ENCODE measurements at regions not wholly inside any gene's neighbourhood (a gene's known extent, or its start where the extent isn't known, plus 50 kb on each side); places are given as distances from the start of the nearest gene placed in this dataset.

- no peak overlapping the region for H3K4me3 Mint-ChIP-seq (ENCODE audit: unreplicated experiment)
Observed at GRCh38 chr2:195392446-195393336, 264.3 kb upstream of the SLC39A10 start.

GRCh38 chr2:195390686-195391321, 266.2 kb upstream of the SLC39A10 start:
- Mint-ChIP-seq H3K36me3 (ENCODE audit: low read depth, unreplicated experiment) (no peaks in the 10 kb centered on the region), H3K4me3 (ENCODE audit: unreplicated experiment) (no peak overlapping the region), H3K27ac (ENCODE audit: unreplicated experiment) (no peak overlapping the region), H3K9me3 (ENCODE audit: unreplicated experiment) (no peaks in the 10 kb centered on the region), H3K4me1 (ENCODE audit: low read depth, unreplicated experiment) (peaks cover 8% of the 10 kb centered on the region), H3K27me3 (ENCODE audit: low read depth, unreplicated experiment) (peaks cover 2% of the 10 kb centered on the region)
- H3K27me3 ChIP-seq (ENCODE audit: insufficient read depth, low read length): no peaks in the 10 kb centered on the region
- H4K20me1 ChIP-seq (ENCODE audit: insufficient read depth, low read length): no peaks in the 10 kb centered on the region
- TF ChIP-seq EZH2 (IDR thresholded peaks at IDR 0.05; ENCODE audit: insufficient read depth, low read length) (no peak), CTCF (IDR thresholded peaks at IDR 0.05; ENCODE audit: insufficient read depth, low read depth, low read length) (no peak)
- no peaks in the 10 kb centered on the region for H3K4me1 ChIP-seq (ENCODE audit: insufficient read depth, low read length)
- no peak overlapping the region for H3K27ac ChIP-seq (ENCODE audit: low read depth, low read length)
- H3K36me3 ChIP-seq (ENCODE audit: insufficient read depth, low read length): no peaks in the 10 kb centered on the region
- H3K9me3 ChIP-seq (ENCODE audit: insufficient read depth, low read depth, low read length): no peaks in the 10 kb centered on the region
- DNase-seq (ENCODE audit: low read depth): peak; percentile 19
- H3K4me2 ChIP-seq (ENCODE audit: low read length): no peak overlapping the region
- H3K9ac ChIP-seq (ENCODE audit: low read length): no peak overlapping the region
- no peaks in the 10 kb centered on the region for H3K79me2 ChIP-seq (ENCODE audit: insufficient read depth, low read length)
- H2AFZ ChIP-seq (ENCODE audit: low read depth, low read length): no peak overlapping the region
- FAIRE-seq: no peak
- no peak overlapping the region for H3K4me3 ChIP-seq (ENCODE audit: insufficient read depth, low read depth, low read length)

More at GRCh38 chr2:195392446-195393336, 264.3 kb upstream of the SLC39A10 start:
- Histone ChIP-seq H4K20me1 (ENCODE audit: insufficient read depth, low read length) (no peaks in the 10 kb centered on the region), H3K4me1 (ENCODE audit: insufficient read depth, low read length) (no peaks in the 10 kb centered on the region), H3K4me2 (ENCODE audit: low read length) (no peak overlapping the region), H3K4me3 (ENCODE audit: insufficient read depth, low read depth, low read length) (no peak overlapping the region), H3K79me2 (ENCODE audit: insufficient read depth, low read length) (no peaks in the 10 kb centered on the region), H3K27me3 (ENCODE audit: insufficient read depth, low read length) (no peaks in the 10 kb centered on the region), H3K9ac (ENCODE audit: low read length) (no peak overlapping the region), H3K27ac (ENCODE audit: low read depth, low read length) (no peak overlapping the region), H3K36me3 (ENCODE audit: insufficient read depth, low read length) (no peaks in the 10 kb centered on the region), H2AFZ (ENCODE audit: low read depth, low read length) (no peak overlapping the region), H3K9me3 (ENCODE audit: insufficient read depth, low read depth, low read length) (no peaks in the 10 kb centered on the region)
- Mint-ChIP-seq H3K36me3 (ENCODE audit: low read depth, unreplicated experiment) (no peaks in the 10 kb centered on the region), H3K27me3 (ENCODE audit: low read depth, unreplicated experiment) (peaks cover 2% of the 10 kb centered on the region), H3K9me3 (ENCODE audit: unreplicated experiment) (no peaks in the 10 kb centered on the region), H3K4me1 (ENCODE audit: low read depth, unreplicated experiment) (peaks cover 8% of the 10 kb centered on the region), H3K27ac (ENCODE audit: unreplicated experiment) (no peak overlapping the region)
- no peak for TF ChIP-seq EZH2 (IDR thresholded peaks at IDR 0.05; ENCODE audit: insufficient read depth, low read length)
- no peak for TF ChIP-seq CTCF (IDR thresholded peaks at IDR 0.05; ENCODE audit: insufficient read depth, low read depth, low read length)
- DNase-seq (ENCODE audit: low read depth) (no peak), FAIRE-seq (no peak)
